Keratinocyte (primary cell): ENCODE measurements at regions not wholly inside any gene's neighbourhood (a gene's known extent, or its start where the extent isn't known, plus 50 kb on each side); places are given as distances from the start of the nearest gene placed in this dataset.

Experiments used
- DNase-seq: peaks from one replicate; pipeline ENCODE4 v3.0.0-alpha.2; 2011; ENCODE audit warnings: low read depth, missing footprints, low spot score
- FAIRE-seq: peaks from 2 replicates; lab custom pipeline; 2011; peaks lifted over from hg19 to GRCh38; lab: Jason Lieb, UNC
- H2AFZ ChIP-seq: 2 replicates; pipeline ENCODE4 v1.6.0; 2012; ENCODE audit warnings: low read length, control low read depth, inconsistent platforms; ENCODE audit not compliant: control insufficient read depth
- H3K27ac ChIP-seq: 2 replicates; pipeline ENCODE4 v1.5.1; 2011; ENCODE audit warnings: low read length; ENCODE audit not compliant: control insufficient read depth, insufficient read depth
- H3K27me3 ChIP-seq: 3 replicates; pipeline ENCODE4 v1.6.0; 2011; ENCODE audit warnings: low read length; ENCODE audit not compliant: control insufficient read depth, insufficient read depth; ENCODE audit errors: extremely low read depth
- H3K36me3 ChIP-seq, 2 experiments: 2 replicates in 1 of 2; 3 replicates in 1 of 2; pipeline ENCODE4 v1.5.1; 2011; ENCODE audit warnings: low read length in 2 of 2, mild to moderate bottlenecking in 1 of 2; ENCODE audit not compliant: control insufficient read depth in 2 of 2, insufficient read depth in 2 of 2; ENCODE audit errors: extremely low read depth in 1 of 2
- H3K4me1 ChIP-seq: 3 replicates; pipeline ENCODE4 v1.5.1; 2011; ENCODE audit warnings: low read length; ENCODE audit not compliant: control insufficient read depth, insufficient read depth; ENCODE audit errors: extremely low read depth
- H3K4me2 ChIP-seq: 3 replicates; pipeline ENCODE4 v1.6.0; 2011; ENCODE audit warnings: low read depth, low read length; ENCODE audit not compliant: control insufficient read depth, insufficient read depth; ENCODE audit errors: extremely low read depth
- H3K4me3 ChIP-seq, 3 experiments: fragments of 200-600 bp in 1 of 3; sonication (generic) in 1 of 3; 2 replicates in 2 of 3; 3 replicates in 1 of 3; pipeline ENCODE4 v1.5.1; 2011 to 2016; ENCODE audit warnings: low read length in 3 of 3, mild to moderate bottlenecking in 3 of 3, control low read depth in 2 of 3, inconsistent platforms in 1 of 3, low read depth in 1 of 3, mixed read lengths in 1 of 3, mixed run types in 1 of 3, moderate library complexity in 1 of 3; ENCODE audit not compliant: control insufficient read depth in 2 of 3, insufficient read depth in 2 of 3; ENCODE audit errors: extremely low read depth in 1 of 3
- H3K79me2 ChIP-seq: 2 replicates; pipeline ENCODE4 v1.6.0; 2012; ENCODE audit warnings: low read length; ENCODE audit not compliant: control insufficient read depth, insufficient read depth
- H3K9ac ChIP-seq: 3 replicates; pipeline ENCODE4 v1.6.0; 2011; ENCODE audit warnings: low read length; ENCODE audit not compliant: control insufficient read depth, insufficient read depth; ENCODE audit errors: extremely low read depth
- H3K9me1 ChIP-seq: 3 replicates; pipeline ENCODE4 v1.6.0; 2011; ENCODE audit warnings: low read length; ENCODE audit not compliant: control insufficient read depth, insufficient read depth; ENCODE audit errors: extremely low read depth
- H3K9me3 ChIP-seq: 2 replicates; pipeline ENCODE4 v1.5.1; 2012; ENCODE audit warnings: low read depth, low read length; ENCODE audit not compliant: control insufficient read depth
- H4K20me1 ChIP-seq: 3 replicates; pipeline ENCODE4 v1.6.0; 2011; ENCODE audit warnings: low read length; ENCODE audit not compliant: control insufficient read depth, insufficient read depth; ENCODE audit errors: extremely low read depth
- EZH2 ChIP-seq: IDR thresholded peaks from one replicate; pipeline ENCODE4 v1.6.1; 2012; ENCODE audit warnings: inconsistent platforms, mild to moderate bottlenecking, low read length, moderate library complexity
- dilution Hi-C: fragments of 300-500 bp; cut with MboI; formaldehyde crosslinking; loops from one replicate; pipeline ENCODE4 v1.7.0; 2020; ENCODE audit warnings: low sequenced_read_pairs; ENCODE audit not compliant: extremely low pct_ligation_motif_present
- TF ChIP-seq, protein P1 (sequence below), 3 experiments: IDR thresholded peaks in 1 of 3; conservative IDR thresholded peaks in 1 of 3; optimal IDR thresholded peaks in 1 of 3; 2 replicates in 2 of 3; 3 replicates in 1 of 3; pipeline versions ENCODE3 to v1.5.1; 2011; ENCODE audit warnings: low read length in 3 of 3, mild to moderate bottlenecking in 3 of 3, moderate library complexity in 2 of 3, control low read depth in 1 of 3, inconsistent platforms in 1 of 3; ENCODE audit not compliant: insufficient read depth in 2 of 3; ENCODE audit errors: extremely low read depth in 1 of 3

DNA sequence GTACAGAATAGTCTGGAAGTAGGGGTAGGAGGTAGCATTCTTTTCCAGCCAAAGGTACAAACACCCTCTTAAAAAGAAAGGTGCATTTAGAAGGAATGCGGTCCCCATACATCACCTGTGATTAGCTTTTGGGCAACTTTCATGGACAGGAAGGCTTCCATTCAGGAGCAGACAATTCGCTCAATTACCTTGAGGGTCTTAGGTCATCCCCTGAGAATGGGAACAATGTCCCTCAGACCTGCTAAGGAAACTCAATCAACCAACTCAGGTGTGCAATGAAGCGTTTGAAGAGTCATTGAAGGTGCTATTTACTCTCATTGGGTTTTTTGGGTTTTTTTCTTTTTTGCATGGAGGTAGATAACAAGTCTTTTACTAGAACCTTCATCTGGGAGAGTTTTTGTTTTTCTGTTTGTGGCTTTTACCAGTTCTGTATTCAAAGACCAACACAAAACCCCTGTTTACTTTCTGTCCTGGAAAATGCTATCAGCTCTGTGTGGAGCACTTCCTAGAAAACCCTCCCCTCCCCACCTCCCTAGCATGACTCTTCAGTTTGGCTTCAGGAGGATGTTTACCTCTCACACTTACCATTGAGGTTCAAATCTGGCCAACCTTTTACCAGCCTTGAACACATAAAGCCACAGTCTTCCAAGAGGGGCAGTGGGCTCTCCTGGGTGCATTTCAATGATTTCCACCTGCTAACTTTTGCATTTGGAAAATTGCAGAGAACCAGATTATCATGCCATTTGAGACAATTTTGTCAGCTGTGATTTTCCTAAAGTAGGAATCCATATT is 271.2 kb upstream of the PRDM1 start:
- no peak overlapping the region for H3K4me2 ChIP-seq
- DNase-seq = no peak
- H3K27ac ChIP-seq = no peak overlapping the region
- no peaks in the 10 kb centered on the region for H3K79me2 ChIP-seq
- peaks cover 20% of the 10 kb centered on the region for H3K4me1 ChIP-seq
- H3K36me3 ChIP-seq = no peaks in the 10 kb centered on the region
- no peak for FAIRE-seq
- no peak overlapping the region for H3K9ac ChIP-seq
- H3K4me3 ChIP-seq = no peak overlapping the region
- H3K9me1 ChIP-seq = no peaks in the 10 kb centered on the region
- TF ChIP-seq EZH2 = no peak
- TF ChIP-seq, protein P1, sequence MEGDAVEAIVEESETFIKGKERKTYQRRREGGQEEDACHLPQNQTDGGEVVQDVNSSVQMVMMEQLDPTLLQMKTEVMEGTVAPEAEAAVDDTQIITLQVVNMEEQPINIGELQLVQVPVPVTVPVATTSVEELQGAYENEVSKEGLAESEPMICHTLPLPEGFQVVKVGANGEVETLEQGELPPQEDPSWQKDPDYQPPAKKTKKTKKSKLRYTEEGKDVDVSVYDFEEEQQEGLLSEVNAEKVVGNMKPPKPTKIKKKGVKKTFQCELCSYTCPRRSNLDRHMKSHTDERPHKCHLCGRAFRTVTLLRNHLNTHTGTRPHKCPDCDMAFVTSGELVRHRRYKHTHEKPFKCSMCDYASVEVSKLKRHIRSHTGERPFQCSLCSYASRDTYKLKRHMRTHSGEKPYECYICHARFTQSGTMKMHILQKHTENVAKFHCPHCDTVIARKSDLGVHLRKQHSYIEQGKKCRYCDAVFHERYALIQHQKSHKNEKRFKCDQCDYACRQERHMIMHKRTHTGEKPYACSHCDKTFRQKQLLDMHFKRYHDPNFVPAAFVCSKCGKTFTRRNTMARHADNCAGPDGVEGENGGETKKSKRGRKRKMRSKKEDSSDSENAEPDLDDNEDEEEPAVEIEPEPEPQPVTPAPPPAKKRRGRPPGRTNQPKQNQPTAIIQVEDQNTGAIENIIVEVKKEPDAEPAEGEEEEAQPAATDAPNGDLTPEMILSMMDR (optimal IDR thresholded peaks at IDR 0.05 in 1 of 3, IDR thresholded peaks at IDR 0.05 in 1 of 3, conservative IDR thresholded peaks at IDR 0.05 in 1 of 3; ENCODE audit: extremely low read depth in 1 of 3, insufficient read depth in 2 of 3, low read length in 3 of 3) = no peak
- dilution Hi-C loops = no loop called here
- H3K9me3 ChIP-seq = no peaks in the 10 kb centered on the region
- no peaks in the 10 kb centered on the region for H3K27me3 ChIP-seq
- no peak overlapping the region for H2AFZ ChIP-seq
- no peaks in the 10 kb centered on the region for H4K20me1 ChIP-seq

DNA sequence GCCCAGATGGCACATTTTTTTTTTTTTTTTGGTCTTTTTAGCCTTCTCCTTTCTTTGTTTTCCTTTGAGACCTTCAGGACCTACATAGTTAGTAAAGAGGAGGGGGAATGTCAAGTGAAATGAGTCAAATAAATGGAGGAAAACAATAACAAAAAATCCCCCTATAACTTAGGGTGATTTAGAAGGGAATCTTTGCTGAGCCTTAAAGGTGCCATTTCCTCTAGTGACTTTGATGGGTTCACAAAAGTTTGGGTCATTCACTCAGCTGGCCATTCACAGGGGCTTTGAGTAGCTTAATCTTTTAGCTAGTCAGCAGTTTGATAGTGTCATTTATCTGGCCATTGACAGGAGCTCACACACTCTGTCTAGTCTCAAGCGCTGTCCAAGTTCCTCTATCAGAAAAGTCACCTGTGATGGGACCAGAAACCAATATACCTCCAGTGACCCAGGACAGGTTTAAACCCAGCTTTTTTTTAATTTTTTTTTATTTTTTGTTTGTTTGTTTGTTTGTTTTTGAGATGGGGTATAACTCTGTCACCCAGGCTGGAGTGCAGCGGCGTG is 275.1 kb upstream of the PRDM1 start:
- Histone ChIP-seq H3K4me2 (peak overlapping the region; percentile 58), H2AFZ (no peak overlapping the region)

More for the DNA sequence above, 275.1 kb upstream of the PRDM1 start:
- no peaks in the 10 kb centered on the region for H3K9me1 ChIP-seq
- no peaks in the 10 kb centered on the region for H3K79me2 ChIP-seq
- DNase-seq (no peak), FAIRE-seq (no peak)
- TF ChIP-seq, protein P1 (optimal IDR thresholded peaks at IDR 0.05 in 1 of 3, IDR thresholded peaks at IDR 0.05 in 1 of 3, conservative IDR thresholded peaks at IDR 0.05 in 1 of 3; ENCODE audit: extremely low read depth in 1 of 3, insufficient read depth in 2 of 3, low read length in 3 of 3) = no peak
- TF ChIP-seq EZH2 = no peak
- dilution Hi-C loops = no loop called here
- peak overlapping the region; percentile 77 for H3K27ac ChIP-seq
- H3K9ac ChIP-seq = no peak overlapping the region
- H3K4me1 ChIP-seq = peaks cover 27% of the 10 kb centered on the region
- no peak overlapping the region for H3K4me3 ChIP-seq
- H3K9me3 ChIP-seq = no peaks in the 10 kb centered on the region
- no peaks in the 10 kb centered on the region for H4K20me1 ChIP-seq
- no peaks in the 10 kb centered on the region for H3K36me3 ChIP-seq
- no peaks in the 10 kb centered on the region for H3K27me3 ChIP-seq
